K562 (cell line): ENCODE measurements at regions not wholly inside any gene's neighbourhood (a gene's known extent, or its start where the extent isn't known, plus 50 kb on each side); places are given as distances from the start of the nearest gene placed in this dataset.
"Not testable (repeated sequence)": the region's sequence is repeated elsewhere in the genome, so short reads cannot be mapped to it uniquely, and the experiment has no call there.

ENCODE experiments used
- ATAC-seq: fragments of 200-7000 bp; cut with Tn5 transposase; 3 replicates; pipeline ENCODE4 v1.9.1; 2020; ENCODE audit warnings: moderate library complexity
- BruUV-seq: library from RNA; stranded (reverse); fragments of 400-500 nt; replicated peaks from 2 replicates; lab custom pipeline; 2021; lab: Mats Ljungman, UMichigan
- CTCF ChIA-PET: fragments of 300-600 bp; formaldehyde crosslinking; extraction: SDS; loops from one replicate; lab custom pipeline; 2021; ENCODE audit warnings: low intra/inter-chr PET ratio; lab: Yijun Ruan, JAX
- POLR2A ChIA-PET: fragments of 300-600, 350-650 bp; sonication (Branson Sonifier 250); formaldehyde crosslinking; extraction: SDS; loops from one replicate; lab custom pipeline; 2021; ENCODE audit warnings: antibody characterized with exemption, inconsistent platforms; lab: Yijun Ruan, JAX
- DNase-seq, 4 experiments: peaks; one replicate each; pipeline versions ENCODE4 v3.0.0 to v3.0.0-alpha.2; 2011 to 2018; ENCODE audit warnings: low spot score in 3 of 4, mixed read lengths in 3 of 4; ENCODE audit errors: extremely low read depth in 1 of 4
- FAIRE-seq: peaks from 2 replicates; lab custom pipeline; 2011; peaks lifted over from hg19 to GRCh38; lab: Jason Lieb, UNC
- H2AFZ ChIP-seq: 2 replicates; pipeline ENCODE4 v1.6.0; 2011; ENCODE audit warnings: low read depth, low read length, control low read depth, inconsistent platforms
- H3K27ac ChIP-seq: fragments of 200-600 bp; 3 replicates; pipeline ENCODE4 v1.8.0; 2011; ENCODE audit warnings: low read depth, mild to moderate bottlenecking, control low read depth, inconsistent platforms, low read length, moderate library complexity, mixed read lengths; ENCODE audit errors: extremely low read depth
- H3K27me3 ChIP-seq, 2 experiments: fragments of 300-600 bp in 1 of 2; 2 replicates in 1 of 2; 3 replicates in 1 of 2; pipeline versions ENCODE4 v1.6.0 to v1.8.0; 2011; ENCODE audit warnings: inconsistent platforms in 2 of 2, low read length in 2 of 2, mild to moderate bottlenecking in 1 of 2, mixed read lengths in 1 of 2, moderate library complexity in 1 of 2; ENCODE audit not compliant: control insufficient read depth in 2 of 2, insufficient read depth in 2 of 2
- H3K36me3 ChIP-seq: fragments of 300-600 bp; 3 replicates; pipeline ENCODE4 v1.8.0; 2011; ENCODE audit warnings: mild to moderate bottlenecking, low read length, inconsistent platforms; ENCODE audit not compliant: control insufficient read depth, insufficient read depth
- H3K4me1 ChIP-seq, 2 experiments: fragments of 200-600 bp in 1 of 2; replicated peaks in 1 of 2; 2 replicates in 1 of 2; 3 replicates in 1 of 2; pipeline versions ENCODE4 v1.5.1 to v1.8.0; 2011; ENCODE audit warnings: inconsistent platforms in 2 of 2, low read length in 2 of 2, mild to moderate bottlenecking in 1 of 2, mixed read lengths in 1 of 2, moderate library complexity in 1 of 2; ENCODE audit not compliant: control insufficient read depth in 2 of 2, insufficient read depth in 2 of 2
- H3K4me2 ChIP-seq: 2 replicates; pipeline ENCODE4 v1.6.1; 2011; ENCODE audit warnings: low read length, control low read depth, inconsistent platforms, mixed read lengths; ENCODE audit not compliant: insufficient read depth
- H3K4me3 ChIP-seq: fragments of 200-600 bp; sonication (generic), shearing (Covaris generic); 2 replicates; pipeline ENCODE4 v1.5.1; 2016; ENCODE audit warnings: control low read depth, inconsistent platforms
- H3K79me2 ChIP-seq: fragments of 200-600 bp; 3 replicates; pipeline ENCODE4 v1.8.0; 2011; ENCODE audit warnings: low read length, inconsistent platforms; ENCODE audit not compliant: control insufficient read depth, insufficient read depth
- H3K9ac ChIP-seq, 2 experiments: 2 replicates each; pipeline versions ENCODE4 v1.6.0 to v1.6.1; 2011; ENCODE audit warnings: low read depth in 2 of 2, low read length in 2 of 2, control low read depth in 1 of 2, inconsistent platforms in 1 of 2, mild to moderate bottlenecking in 1 of 2, mixed read lengths in 1 of 2; ENCODE audit not compliant: insufficient read depth in 1 of 2
- H3K9me1 ChIP-seq: one replicate; pipeline ENCODE4 v1.6.0; 2011; ENCODE audit warnings: inconsistent platforms, mild to moderate bottlenecking, low read length, moderate library complexity; ENCODE audit not compliant: control insufficient read depth, insufficient read depth
- H3K9me3 ChIP-seq: replicated peaks from 2 replicates; pipeline ENCODE4 v1.5.1; 2011; ENCODE audit warnings: low read depth, low read length, inconsistent platforms; ENCODE audit not compliant: control insufficient read depth, insufficient read depth
- H4K20me1 ChIP-seq: replicated peaks from 2 replicates; pipeline ENCODE4 v1.6.1; 2011; ENCODE audit warnings: low read length, inconsistent platforms, mixed read lengths; ENCODE audit not compliant: control insufficient read depth, insufficient read depth
- DDX20 ChIP-seq: fragments of 450-650 bp; IDR thresholded peaks from 2 replicates; pipeline ENCODE4 v1.6.1; 2016; ENCODE audit warnings: missing genetic modification characterization, low read depth, mild to moderate bottlenecking, missing compliant biosample characterization, moderate library complexity
- GTF2B ChIP-seq: IDR thresholded peaks from 2 replicates; pipeline ENCODE4 v1.6.1; 2011; ENCODE audit not compliant: insufficient read length; ENCODE audit errors: extremely low read depth
- KLF1 ChIP-seq: fragments of 450-650 bp; IDR thresholded peaks from 2 replicates; pipeline ENCODE4 v1.6.1; 2016; ENCODE audit warnings: missing genetic modification characterization, missing compliant biosample characterization
- MAFF ChIP-seq: IDR thresholded peaks from 2 replicates; pipeline ENCODE4 v1.6.1; 2012; ENCODE audit warnings: low read length, improper control_type of control experiment
- NCOA2 ChIP-seq, 2 experiments: fragments of 450-650 bp; IDR thresholded peaks; 2 replicates each; pipeline ENCODE4 v1.6.1; 2018; ENCODE audit warnings: mild to moderate bottlenecking in 2 of 2, moderate library complexity in 1 of 2; ENCODE audit not compliant: partially characterized antibody in 2 of 2
- NFYB ChIP-seq: IDR thresholded peaks from 2 replicates; pipeline ENCODE4 v1.6.1; 2011; ENCODE audit warnings: mild to moderate bottlenecking, moderate library complexity; ENCODE audit not compliant: insufficient read length; ENCODE audit errors: extremely low read depth
- PCBP2 ChIP-seq: fragments of 200-400 bp; formaldehyde crosslinking; IDR thresholded peaks from 2 replicates; pipeline ENCODE4 v1.6.1; 2018; ENCODE audit warnings: low read length, low read depth, mild to moderate bottlenecking, moderate library complexity; ENCODE audit not compliant: poor library complexity, severe bottlenecking
- RBM25 ChIP-seq: fragments of 200-400 bp; formaldehyde crosslinking; IDR thresholded peaks from 2 replicates; pipeline ENCODE4 v1.6.1; 2018; ENCODE audit warnings: low read length, low read depth, moderate library complexity; ENCODE audit not compliant: severe bottlenecking
- SAFB ChIP-seq: fragments of 200-400 bp; formaldehyde crosslinking; IDR thresholded peaks from 2 replicates; pipeline ENCODE4 v1.6.1; 2017; ENCODE audit warnings: low read depth, low read length, borderline replicate concordance
- SNAPC5 ChIP-seq: fragments of 250-450 bp; sonication (Bioruptor Pico); IDR thresholded peaks from 2 replicates; pipeline ENCODE4 v1.8.0; 2021; ENCODE audit warnings: moderate library complexity, mild to moderate bottlenecking, inconsistent platforms
- ZFP36 ChIP-seq: fragments of 150-350 bp; IDR thresholded peaks from 2 replicates; pipeline ENCODE4 v1.6.1; 2018; ENCODE audit warnings: low read length, low read depth; ENCODE audit not compliant: partially characterized antibody
- ZKSCAN8 ChIP-seq: fragments of 200-800 bp; sonication (Bioruptor generic); IDR thresholded peaks from 2 replicates; pipeline ENCODE4 v1.6.1; 2016; ENCODE audit warnings: missing genetic modification characterization, missing compliant biosample characterization
- ZNF512 ChIP-seq: IDR thresholded peaks from 2 replicates; pipeline ENCODE4 v1.6.1; 2016; ENCODE audit warnings: missing genetic modification characterization, missing compliant biosample characterization
- ZNF584 ChIP-seq: fragments of 200-800 bp; sonication (Bioruptor generic); IDR thresholded peaks from 2 replicates; pipeline ENCODE4 v1.6.1; 2016; ENCODE audit warnings: low read depth, mild to moderate bottlenecking, missing genetic modification characterization, missing compliant biosample characterization
- ZNF766 ChIP-seq: fragments of 200-800 bp; sonication (Bioruptor generic); conservative IDR thresholded peaks from 2 replicates; pipeline ENCODE4 v1.6.1; 2016; ENCODE audit warnings: missing genetic modification characterization, missing compliant biosample characterization
- WGBS: fragments of 100-300 bp; shearing (Covaris generic); methylation state at CpG from one replicate; pipeline ENCODE4 v1.1.6; 2016; ENCODE audit warnings: low coverage, mixed read lengths; ENCODE audit not compliant: insufficient coverage; ENCODE audit errors: missing lambda C conversion rate; 5-methylcytosine and 5-hydroxymethylcytosine counted together
- in situ Hi-C: fragments of 300-500 bp; cut with MboI; formaldehyde crosslinking; loops from 4 replicates; pipeline ENCODE4 v1.15.0; 2018; ENCODE audit warnings: inconsistent platforms, mixed read lengths
- intact Hi-C: fragments of 100-400 bp; cut with micrococcal nuclease; formaldehyde crosslinking; loops from 2 replicates; pipeline ENCODE4 v1.14.2; 2022

- CTCF ChIA-PET, POLR2A ChIA-PET, H3K27me3 ChIP-seq, ATAC-seq, H3K4me1 ChIP-seq, H3K27ac ChIP-seq, H3K9ac ChIP-seq, H3K36me3 ChIP-seq, H2AFZ ChIP-seq, H3K4me3 ChIP-seq, H3K4me2 ChIP-seq, H4K20me1 ChIP-seq, H3K9me3 ChIP-seq, FAIRE-seq, H3K79me2 ChIP-seq, in situ Hi-C loops, BruUV-seq, intact Hi-C loops, H3K9me1 ChIP-seq: not testable (repeated sequence)
- WGBS: 2% methylated on average over 4 of the region's 4 CpGs
- peak in 1 of 4 experiments; percentile 9 for DNase-seq
- peak; percentile 8 for TF ChIP-seq RBM25
- TF ChIP-seq NFYB: peak; percentile 59
Measured at GRCh38 chr17:54712798-54713197, 187.9 kb upstream of the TOM1L1 start.

GRCh38 chr17:54718286-54718685 lies 182.4 kb upstream of the TOM1L1 start:
- H3K27me3 ChIP-seq: no peaks in the 10 kb centered on the region
- no peaks in the 10 kb centered on the region for H3K36me3 ChIP-seq
- no peaks in the 10 kb centered on the region for H3K4me1 ChIP-seq
- intact Hi-C loops: no loop called here
- no peaks in the 10 kb centered on the region for H3K9me1 ChIP-seq
- no peaks in the 10 kb centered on the region for H3K9me3 ChIP-seq
- no peak overlapping the region for H3K4me3 ChIP-seq
- no peaks in the 10 kb centered on the region for H4K20me1 ChIP-seq
- H3K79me2 ChIP-seq: no peaks in the 10 kb centered on the region
- POLR2A ChIA-PET: no interaction called here
- H3K4me2 ChIP-seq: no peak overlapping the region
- CTCF ChIA-PET: no interaction called here
- DNase-seq: no peak
- in situ Hi-C loops: no loop called here
- no peak overlapping the region for H2AFZ ChIP-seq
- FAIRE-seq: no peak
- ATAC-seq: no peak
- H3K9ac ChIP-seq: no peak overlapping the region
- H3K27ac ChIP-seq: no peak overlapping the region
- no TSS peak for BruUV-seq
- WGBS: 0% methylated on average over 2 of the region's 2 CpGs
- TF ChIP-seq ZKSCAN8 (CRISPR knock-in tag) (no peak), ZFP36 (no peak), NCOA2 (IDR thresholded peaks at IDR 0.05; ENCODE audit: partially characterized antibody in 2 of 2) (no peak), SAFB (no peak), SNAPC5 (CRISPR knock-in tag) (no peak), KLF1 (tag) (no peak), ZNF766 (no peak), PCBP2 (no peak), MAFF (no peak), DDX20 (tag) (no peak), ZNF584 (CRISPR knock-in tag) (no peak), ZNF512 (tag) (no peak), GTF2B (no peak)
